Neural progenitor cell (in vitro differentiated cells): ENCODE measurements at regions not wholly inside any gene's neighbourhood (a gene's known extent, or its start where the extent isn't known, plus 50 kb on each side); places are given as distances from the start of the nearest gene placed in this dataset.

ENCODE experiments used
- CTCF ChIP-seq: fragments of 200-600 bp; sonication (generic); IDR thresholded peaks from 2 replicates; pipeline ENCODE4 v1.5.1; 2017; ENCODE audit warnings: antibody characterized with exemption, mild to moderate bottlenecking
- EZH2 ChIP-seq: fragments of 200-600 bp; sonication (generic); IDR thresholded peaks from 2 replicates; pipeline ENCODE4 v1.6.1; 2017; ENCODE audit warnings: antibody characterized with exemption, mild to moderate bottlenecking, moderate library complexity
- EZH2phosphoT487 ChIP-seq: fragments of 200-600 bp; sonication (generic); IDR thresholded peaks from 2 replicates; pipeline ENCODE4 v1.6.1; 2017; ENCODE audit warnings: antibody characterized with exemption

- no peak for TF ChIP-seq CTCF
- no peak for TF ChIP-seq EZH2
- no peak for TF ChIP-seq EZH2phosphoT487
These were observed 258.6 kb downstream of the FAT4 start for GRCh38 chr4:125573368-125573767.
